ENCODE measurements at regions not wholly inside any gene's neighbourhood (a gene's known extent, or its start where the extent isn't known, plus 50 kb on each side); places are given as distances from the start of the nearest gene placed in this dataset.

- no peak for TF ChIP-seq CTCF (IDR thresholded peaks at IDR 0.05; ENCODE audit: insufficient read depth, low read length, poor library complexity, severe bottlenecking)
- no peaks in the 10 kb centered on the region; the same call in 1 of the 2 replicates for H3K27me3 ChIP-seq (replicated peaks; ENCODE audit: control insufficient read depth, insufficient read depth, low read length)
Measured at GRCh38 chr12:11482955-11483354, 87.6 kb upstream of the PRB2 start.

GRCh38 chr12:11486623-11487444, 91.5 kb upstream of the PRB2 start:
- peak; percentile 92 for TF ChIP-seq CTCF (IDR thresholded peaks at IDR 0.05; ENCODE audit: insufficient read depth, low read length, poor library complexity, severe bottlenecking)
- H3K36me3 ChIP-seq (ENCODE audit: control insufficient read depth, insufficient read depth, low read length) = no peaks in the 10 kb centered on the region
- H3K27me3 ChIP-seq (replicated peaks; ENCODE audit: control insufficient read depth, insufficient read depth, low read length) = no peaks in the 10 kb centered on the region
- H3K4me3 ChIP-seq (replicated peaks; ENCODE audit: low read depth, low read length) = no peak overlapping the region
- DNase-seq (ENCODE audit: extremely low read depth, insufficient read length) = peak; percentile 40

More at GRCh38 chr12:11482955-11483354, 87.6 kb upstream of the PRB2 start:
- H3K4me3 ChIP-seq (replicated peaks; ENCODE audit: low read depth, low read length) = no peak overlapping the region
- no peaks in the 10 kb centered on the region for H3K36me3 ChIP-seq (ENCODE audit: control insufficient read depth, insufficient read depth, low read length)
- DNase-seq (ENCODE audit: extremely low read depth, insufficient read length) = no peak

- Histone ChIP-seq H3K27me3 (replicated peaks; ENCODE audit: control insufficient read depth, insufficient read depth, low read length) (no peaks in the 10 kb centered on the region), H3K4me3 (replicated peaks; ENCODE audit: low read depth, low read length) (no peak overlapping the region), H3K36me3 (ENCODE audit: control insufficient read depth, insufficient read depth, low read length) (no peaks in the 10 kb centered on the region)
- no peak for TF ChIP-seq CTCF (IDR thresholded peaks at IDR 0.05; ENCODE audit: insufficient read depth, low read length, poor library complexity, severe bottlenecking)
- DNase-seq (ENCODE audit: extremely low read depth, insufficient read length) = no peak
Measured at GRCh38 chr12:11496157-11496851, 100.9 kb upstream of the PRB2 start.

GRCh38 chr12:11497438-11497837, 102.1 kb upstream of the PRB2 start:
- TF ChIP-seq CTCF (IDR thresholded peaks at IDR 0.05; ENCODE audit: insufficient read depth, low read length, poor library complexity, severe bottlenecking) = no peak
- Histone ChIP-seq H3K4me3 (replicated peaks; ENCODE audit: low read depth, low read length) (no peak overlapping the region), H3K36me3 (ENCODE audit: control insufficient read depth, insufficient read depth, low read length) (no peaks in the 10 kb centered on the region), H3K27me3 (replicated peaks; ENCODE audit: control insufficient read depth, insufficient read depth, low read length) (no peaks in the 10 kb centered on the region; the same call in 1 of the 2 replicates)
- no peak for DNase-seq (ENCODE audit: extremely low read depth, insufficient read length)

GRCh38 chr12:11497995-11498394, 102.6 kb upstream of the PRB2 start:
- Histone ChIP-seq H3K4me3 (replicated peaks; ENCODE audit: low read depth, low read length) (no peak overlapping the region), H3K36me3 (ENCODE audit: control insufficient read depth, insufficient read depth, low read length) (no peaks in the 10 kb centered on the region), H3K27me3 (replicated peaks; ENCODE audit: control insufficient read depth, insufficient read depth, low read length) (no peaks in the 10 kb centered on the region; the same call in 1 of the 2 replicates)
- TF ChIP-seq CTCF (IDR thresholded peaks at IDR 0.05; ENCODE audit: insufficient read depth, low read length, poor library complexity, severe bottlenecking) = no peak
- peak; percentile 37 for DNase-seq (ENCODE audit: extremely low read depth, insufficient read length)
